ENCODE measurements at regions not wholly inside any gene's neighbourhood (a gene's known extent, or its start where the extent isn't known, plus 50 kb on each side); places are given as distances from the start of the nearest gene placed in this dataset.

GRCh38 chr12:125968413-125968812, 903.2 kb downstream of the AACS start:
- no peak for TF ChIP-seq CTCF (conservative IDR thresholded peaks at IDR 0.05; ENCODE audit: low read depth, low read length)
- H3K4me3 ChIP-seq (ENCODE audit: low read depth, low read length) = no peak overlapping the region
- no peak for DNase-seq (ENCODE audit: low read depth)

DNA sequence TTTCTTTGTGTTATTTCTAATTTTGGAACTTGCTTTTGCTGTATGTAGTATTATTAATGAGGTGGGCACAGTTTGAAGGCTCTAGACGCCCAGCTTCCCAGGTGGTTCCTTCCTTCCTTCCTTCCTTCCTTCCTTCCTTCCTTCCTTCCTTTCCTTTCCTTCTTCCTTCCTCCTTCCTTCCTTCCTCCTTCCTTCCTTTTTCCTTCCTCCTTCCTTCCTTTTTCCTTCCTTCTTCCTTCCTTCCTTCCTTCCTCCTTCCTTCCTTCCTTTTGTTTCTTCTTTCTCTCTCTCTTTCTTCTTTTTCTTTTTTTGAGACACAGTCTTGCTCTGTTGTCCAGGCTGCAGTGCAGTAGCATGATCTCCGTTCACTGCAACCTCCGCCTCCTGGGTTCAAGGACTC, 906.7 kb downstream of the AACS start:
- no peak for TF ChIP-seq CTCF (conservative IDR thresholded peaks at IDR 0.05; ENCODE audit: low read depth, low read length)
- H3K4me3 ChIP-seq (ENCODE audit: low read depth, low read length) = no peak overlapping the region
- no peak for DNase-seq (ENCODE audit: low read depth)

- no peak for DNase-seq (ENCODE audit: low read depth)
- H3K4me3 ChIP-seq (ENCODE audit: low read depth, low read length) = no peak overlapping the region
- no peak for TF ChIP-seq CTCF (conservative IDR thresholded peaks at IDR 0.05; ENCODE audit: low read depth, low read length)
These were observed 913.1 kb downstream of the AACS start for GRCh38 chr12:125978286-125978685.

DNA sequence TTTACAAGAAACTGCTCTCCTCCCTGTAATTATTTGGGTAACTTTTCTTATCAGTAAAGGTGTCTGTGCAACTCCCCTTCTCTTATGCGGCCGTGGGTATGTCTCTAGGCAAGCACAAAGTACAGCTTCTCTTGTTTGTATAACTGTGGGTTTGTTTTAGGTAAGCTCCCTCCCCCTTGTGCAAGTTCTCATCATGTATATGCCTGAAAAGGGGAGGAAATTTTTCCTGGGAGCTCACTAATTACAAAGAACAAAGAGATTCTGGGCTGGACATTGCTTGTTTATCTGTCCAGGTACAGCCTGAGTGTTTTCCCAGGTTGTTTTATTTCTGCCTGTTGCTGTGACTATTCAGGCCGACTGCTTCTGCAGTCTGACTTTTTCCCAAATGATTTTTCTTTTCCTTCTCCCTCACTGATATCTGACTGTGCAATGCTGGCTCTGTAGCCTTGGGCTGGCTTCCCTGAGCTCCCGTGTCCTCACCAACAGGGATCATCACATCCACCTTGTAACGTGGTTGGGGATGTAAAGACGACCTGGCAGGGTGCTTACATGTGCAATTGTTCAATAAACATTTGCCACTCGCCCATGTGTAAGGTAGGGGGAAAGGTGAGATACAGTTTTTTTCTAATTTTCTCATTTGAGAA, 916.5 kb downstream of the AACS start:
- no peak overlapping the region for H3K4me3 ChIP-seq (ENCODE audit: low read depth, low read length)
- no peak for DNase-seq (ENCODE audit: low read depth)

GRCh38 chr12:125983094-125983783, 918.0 kb downstream of the AACS start:
- peak overlapping the region; percentile 68 for H3K4me3 ChIP-seq (ENCODE audit: low read depth, low read length)
- peak; percentile 13 for DNase-seq (ENCODE audit: low read depth)
- no peak for TF ChIP-seq CTCF (conservative IDR thresholded peaks at IDR 0.05; ENCODE audit: low read depth, low read length)

More for the DNA sequence above, 916.5 kb downstream of the AACS start:
- TF ChIP-seq CTCF (conservative IDR thresholded peaks at IDR 0.05; ENCODE audit: low read depth, low read length) = no peak

GRCh38 chr12:125983784-125984500, 918.7 kb downstream of the AACS start:
- peak overlapping the region; percentile 68 for H3K4me3 ChIP-seq (ENCODE audit: low read depth, low read length)
- DNase-seq (ENCODE audit: low read depth) = no peak
- no peak for TF ChIP-seq CTCF (conservative IDR thresholded peaks at IDR 0.05; ENCODE audit: low read depth, low read length)
